NCI-H187 (cell line): ENCODE measurements at regions not wholly inside any gene's neighbourhood (a gene's known extent, or its start where the extent isn't known, plus 50 kb on each side); places are given as distances from the start of the nearest gene placed in this dataset.
"Not testable (repeated sequence)": the region's sequence is repeated elsewhere in the genome, so short reads cannot be mapped to it uniquely, and the experiment has no call there.

ENCODE experiments used
- DNase-seq, 2 experiments: peaks; one replicate each; lab custom pipeline; 2025; lab: John Stamatoyannopoulos, UW

- no peak for DNase-seq
These were observed 83.0 kb upstream of the CTDP1 start for GRCh38 chr18:79596446-79597175.

DNA sequence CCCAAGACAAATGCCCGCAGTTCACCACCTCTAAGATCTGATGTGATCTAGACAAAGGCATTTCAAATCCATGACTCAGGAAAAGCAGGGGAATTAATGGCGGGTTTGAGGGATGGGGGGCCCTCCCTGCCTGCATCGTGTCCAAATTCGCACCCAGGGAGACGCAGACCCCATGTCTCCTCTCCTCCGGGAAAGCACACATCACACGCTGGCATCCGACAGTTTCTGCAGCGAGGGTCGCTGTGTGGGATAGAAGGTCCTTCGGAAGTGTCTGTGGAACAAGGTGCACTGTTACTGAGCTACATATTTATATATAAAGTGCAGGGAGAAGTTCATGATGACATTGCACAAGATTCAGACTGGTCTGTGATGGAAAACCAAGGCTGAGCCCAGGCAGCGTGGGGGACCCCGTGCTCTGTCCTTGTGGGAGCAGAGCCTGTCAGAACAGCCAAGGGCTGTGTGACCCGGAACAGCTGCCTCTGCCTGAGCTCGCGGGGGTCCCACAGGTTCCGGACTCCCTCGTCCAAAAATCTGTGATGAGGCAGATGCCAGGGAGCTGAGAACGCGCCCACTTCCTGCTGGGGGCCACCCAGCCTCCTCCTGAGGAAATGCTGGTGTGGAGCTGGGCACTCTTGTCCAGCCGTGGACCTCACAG, 82.3 kb upstream of the CTDP1 start:
- no peak for DNase-seq

DNA sequence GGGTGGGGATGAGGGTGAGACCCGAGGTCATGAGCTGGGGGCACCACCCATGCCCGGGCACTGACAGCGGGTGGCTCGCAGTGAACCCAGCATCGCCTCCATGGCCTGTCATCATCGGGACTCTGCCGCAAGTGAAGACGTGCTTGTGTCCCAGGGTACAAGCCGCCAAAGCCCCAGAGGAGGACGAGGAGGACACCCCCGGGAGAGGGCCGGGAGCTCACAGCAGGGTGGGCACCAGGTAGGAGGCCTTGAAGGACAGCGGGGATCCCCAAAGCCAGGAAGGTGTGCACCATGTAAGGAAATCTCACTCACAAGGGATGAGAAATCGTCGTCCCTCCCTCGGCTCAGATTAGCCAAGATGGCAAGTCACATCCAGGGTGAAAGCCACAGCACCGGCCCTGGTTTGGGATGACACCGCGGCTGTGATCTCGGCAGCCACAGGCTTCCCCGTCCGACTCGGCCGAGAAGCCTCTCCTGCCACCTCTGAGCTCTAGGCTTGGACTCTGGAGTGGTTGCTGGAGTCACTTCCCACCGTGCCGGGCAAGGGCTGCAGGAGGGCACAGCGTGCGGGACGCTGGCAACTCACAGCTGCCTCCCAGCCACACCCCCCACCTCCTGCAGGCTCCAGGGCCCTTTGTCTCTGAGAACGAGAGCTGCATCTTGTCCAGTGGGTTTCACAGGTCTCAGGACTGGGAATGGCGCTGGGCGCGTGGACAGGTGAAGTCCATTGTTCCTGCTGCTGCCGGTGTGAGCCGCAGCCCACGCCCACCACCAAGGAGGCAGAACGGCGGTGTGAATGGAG, 81.6 kb upstream of the CTDP1 start:
- DNase-seq, result no peak

DNA sequence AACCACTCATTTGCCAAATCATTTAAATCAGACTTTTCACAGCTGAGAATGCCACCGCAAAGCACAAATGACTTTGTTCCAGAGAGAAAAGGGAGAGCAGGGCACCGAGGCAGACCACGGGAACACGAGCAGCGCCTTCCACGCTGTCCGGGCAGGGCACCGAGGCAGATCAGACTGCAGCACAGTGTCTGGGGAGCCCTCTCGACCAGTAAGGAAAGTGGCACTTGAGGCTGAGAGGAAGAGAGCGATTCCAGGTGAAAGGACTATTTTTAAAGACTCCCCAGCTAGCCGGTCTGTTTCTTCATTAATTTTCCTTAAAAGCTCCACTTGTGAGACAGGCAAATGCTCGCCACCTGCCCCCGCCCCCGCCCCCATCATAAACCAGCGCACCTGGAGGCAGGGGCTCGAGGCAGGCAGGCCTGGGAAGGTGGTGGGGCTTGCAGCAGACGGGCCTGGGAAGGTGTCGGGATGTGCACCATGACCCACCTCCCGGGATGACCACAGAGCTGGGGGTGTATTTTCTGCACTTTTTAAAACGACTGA, 80.9 kb upstream of the CTDP1 start:
- peak in 1 of 2 experiments; percentile 4 for DNase-seq

DNA sequence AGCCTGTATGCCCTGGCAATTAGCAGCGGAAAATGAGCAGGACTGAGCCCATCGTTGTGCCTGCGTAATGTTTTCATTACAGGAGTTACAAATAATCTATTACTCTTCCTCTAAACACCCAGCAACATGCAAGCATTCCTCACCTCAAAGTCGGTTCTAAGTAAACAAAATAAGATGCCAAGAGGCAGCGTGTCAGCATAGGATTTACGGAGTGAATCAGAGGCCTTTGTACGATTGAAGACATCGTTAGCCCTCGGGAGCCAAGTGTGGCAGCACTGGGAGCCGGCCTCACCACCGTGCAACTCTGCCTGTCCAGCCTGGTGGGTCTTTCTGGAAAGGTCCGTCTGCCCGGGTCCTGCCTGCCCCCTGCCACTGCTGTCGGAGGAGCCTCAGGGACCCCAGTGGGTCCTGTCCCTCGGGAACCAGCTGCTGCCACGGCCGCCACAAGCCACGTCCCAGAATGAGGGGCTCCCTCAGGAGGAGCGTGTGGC, 80.1 kb upstream of the CTDP1 start:
- DNase-seq, result no peak

DNA sequence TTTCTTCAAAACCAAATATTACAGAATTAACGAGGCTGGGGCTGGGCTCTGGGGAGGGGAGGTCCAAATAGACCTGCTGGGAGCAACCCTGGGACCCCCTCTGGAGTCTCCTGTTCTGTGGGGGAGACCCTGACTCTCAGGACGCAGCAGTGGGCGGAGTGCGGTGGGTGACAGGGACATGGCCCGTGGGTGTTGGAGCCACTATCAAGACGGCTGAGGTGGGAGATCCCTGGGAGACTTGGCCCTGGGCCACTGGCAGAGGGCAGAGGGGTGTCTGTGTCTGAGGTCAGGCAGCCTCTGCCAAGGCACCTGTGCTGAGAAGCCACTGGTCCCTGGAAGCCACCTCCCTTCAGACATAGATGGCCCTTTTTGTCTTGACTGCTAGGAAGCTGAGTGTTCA, 79.5 kb upstream of the CTDP1 start:
- no peak for DNase-seq

DNA sequence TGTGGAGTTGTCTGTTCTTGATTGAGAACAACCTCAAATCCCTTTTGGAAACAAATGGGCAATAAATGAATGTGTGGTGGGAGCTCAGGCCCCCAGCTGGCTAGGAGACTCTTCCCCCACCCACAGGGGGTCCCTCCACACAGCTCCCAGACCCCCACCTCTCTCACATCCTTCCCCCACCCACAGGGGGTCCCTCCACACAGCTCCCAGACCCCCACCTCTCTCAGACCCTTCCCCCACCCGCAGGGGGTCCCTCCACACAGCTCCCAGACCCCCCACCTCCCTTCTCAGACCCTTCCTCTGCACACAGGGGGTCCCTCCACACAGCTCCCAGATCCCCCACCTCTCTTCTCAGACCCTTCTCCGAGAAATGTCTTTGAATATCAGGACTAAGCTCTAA, 79.0 kb upstream of the CTDP1 start:
- DNase-seq, result no peak

DNA sequence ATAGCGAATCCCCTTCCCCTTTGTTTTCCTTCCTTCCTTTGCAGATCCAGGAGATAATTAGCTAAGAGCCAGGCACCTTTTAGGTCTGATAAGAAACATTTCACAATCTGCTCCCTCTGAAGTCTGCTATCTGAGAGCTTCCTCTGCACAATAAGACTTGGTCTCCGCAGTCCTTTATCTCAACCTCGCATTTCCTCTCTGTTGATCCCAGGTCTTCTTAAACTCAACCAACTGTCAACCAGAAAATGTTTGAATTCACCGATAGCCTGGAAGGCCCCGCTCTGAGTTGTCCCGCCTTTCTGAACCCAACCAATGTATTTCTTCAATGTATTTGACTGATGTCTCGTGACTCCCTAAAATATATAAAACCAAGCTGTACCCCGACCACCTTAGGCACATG, 78.4 kb upstream of the CTDP1 start:
- no peak for DNase-seq

- DNase-seq, result no peak
These were observed 76.0 kb upstream of the CTDP1 start for GRCh38 chr18:79603321-79604204.

DNA sequence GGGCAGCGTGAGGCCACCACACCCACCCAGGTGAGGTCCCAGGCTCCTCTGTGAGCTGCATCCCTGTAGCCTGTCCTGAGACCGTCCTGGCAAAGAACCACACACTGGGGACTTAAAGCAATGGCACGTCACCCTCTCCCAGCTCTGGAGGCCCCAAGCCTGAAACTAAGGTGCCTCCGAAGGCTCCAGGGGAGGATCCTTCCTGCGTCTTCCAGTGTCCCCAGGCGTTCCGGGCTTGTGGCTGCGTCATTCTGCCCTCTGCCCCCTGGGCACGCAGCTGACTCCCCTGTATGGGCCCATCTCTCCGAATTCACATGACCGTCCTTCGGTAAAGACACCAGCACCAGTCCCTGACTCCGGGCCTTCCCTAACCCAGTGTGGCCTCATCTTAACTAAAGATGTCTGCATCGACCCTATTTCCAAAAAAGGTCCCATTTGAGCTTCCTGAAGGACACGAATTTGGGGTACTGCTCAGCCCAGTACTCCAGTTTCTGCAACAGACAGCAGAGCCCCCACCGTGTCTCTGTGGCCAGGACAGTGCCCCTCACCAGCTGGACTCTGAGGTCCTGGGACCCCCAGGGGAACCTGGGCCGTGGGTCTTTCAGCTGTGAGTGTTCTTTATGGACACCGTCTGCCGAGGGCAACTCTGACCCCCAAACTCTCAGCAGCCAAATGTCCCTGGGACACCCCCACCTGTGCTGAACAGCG, 75.2 kb upstream of the CTDP1 start:
- DNase-seq, result no peak

DNA sequence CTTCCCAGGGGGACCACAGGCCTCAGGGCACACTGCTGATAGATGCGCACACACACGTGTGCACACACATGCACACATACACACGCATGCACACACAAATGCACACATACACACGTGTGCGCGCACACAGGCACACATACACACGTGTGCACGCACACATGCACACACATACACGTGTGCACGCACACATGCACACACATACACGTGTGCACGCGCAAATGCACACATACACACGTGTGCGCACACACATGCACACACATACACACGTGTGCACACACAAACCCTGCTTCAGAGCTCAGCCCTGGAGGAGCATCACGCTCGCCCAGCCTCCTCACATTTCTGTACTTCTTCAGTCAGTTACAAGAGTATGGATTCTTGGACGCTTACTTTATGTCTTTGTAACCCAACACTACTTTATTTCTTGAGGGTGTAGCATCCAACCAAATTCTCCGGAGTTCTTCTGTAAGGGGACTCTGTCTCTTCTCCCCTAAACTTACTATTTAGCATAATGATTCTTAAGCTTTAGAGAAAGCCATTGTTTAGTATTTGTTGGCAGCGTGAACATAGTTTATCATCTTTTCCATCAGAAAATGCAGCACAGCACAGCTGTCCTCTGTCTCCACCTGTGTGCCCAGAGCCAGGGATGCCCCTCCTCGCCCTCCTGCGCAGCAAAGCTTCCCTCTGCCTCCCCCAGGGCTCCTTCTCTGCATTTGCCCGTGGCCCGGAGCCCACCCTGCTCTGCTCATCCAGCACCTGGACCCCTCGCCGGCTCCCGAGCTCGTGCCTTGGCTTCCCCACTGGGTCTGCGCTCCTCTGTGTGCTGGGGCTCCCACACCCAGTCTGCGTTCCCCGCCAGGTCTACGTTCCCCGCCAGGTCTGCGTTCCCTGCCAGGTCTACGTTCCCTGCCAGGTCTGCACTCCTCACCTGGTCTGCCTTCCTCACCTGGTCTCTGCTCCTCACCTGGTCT, 74.4 kb upstream of the CTDP1 start:
- no peak for DNase-seq

GRCh38 chr18:79606071-79606470, 73.5 kb upstream of the CTDP1 start:
- not testable (repeated sequence) for DNase-seq

- no peak for DNase-seq
These were observed 72.8 kb upstream of the CTDP1 start for GRCh38 chr18:79606621-79607331.

DNA sequence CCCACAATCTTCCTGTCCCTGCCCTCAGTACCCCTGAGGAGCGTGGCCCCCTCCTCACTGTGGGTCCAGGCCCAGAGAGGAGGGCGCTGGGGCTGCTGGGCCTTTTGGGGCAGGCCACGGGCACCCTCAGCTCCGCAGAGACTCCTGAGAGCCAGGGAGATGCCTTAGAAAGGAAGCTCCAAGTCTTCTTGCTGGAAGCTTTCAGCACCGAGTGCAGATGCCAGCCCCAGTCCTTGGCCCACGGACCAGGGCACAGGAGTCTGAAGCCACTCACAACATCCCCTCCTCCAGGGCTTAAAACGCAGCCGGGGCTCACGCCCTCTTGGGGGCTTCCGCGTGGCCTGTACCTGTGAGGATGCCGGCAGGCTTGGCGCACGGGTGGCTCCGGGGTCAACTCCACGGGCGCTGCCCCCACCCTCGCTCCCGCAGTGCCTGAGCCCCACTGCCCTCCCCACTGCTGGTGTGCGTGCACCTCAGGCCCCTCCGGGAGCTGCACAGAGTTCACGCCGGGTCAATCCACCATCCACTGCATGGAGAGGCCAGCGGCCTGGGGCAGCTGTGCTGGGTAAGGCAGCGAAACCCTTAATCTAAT, 72.1 kb upstream of the CTDP1 start:
- no peak for DNase-seq

DNA sequence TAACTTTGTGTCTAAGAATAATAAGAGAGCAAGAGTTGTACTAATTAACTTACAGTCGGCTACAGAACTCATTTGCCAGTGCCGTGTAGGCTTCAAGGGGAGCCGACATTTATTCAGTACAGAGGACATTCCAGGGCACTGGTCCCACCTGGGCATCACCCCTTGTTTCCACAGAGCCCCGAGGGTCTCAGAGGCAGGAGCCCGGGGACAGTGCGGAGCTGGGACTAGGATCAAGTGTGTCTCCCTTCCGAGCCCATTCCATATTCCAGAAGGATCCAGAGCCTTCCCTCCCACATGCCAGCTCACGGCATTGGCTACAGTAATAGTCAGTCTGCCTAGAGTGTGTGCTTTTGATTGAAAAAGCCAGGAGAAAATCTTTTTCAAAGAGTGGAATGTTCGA, 71.5 kb upstream of the CTDP1 start:
- DNase-seq, result no peak

- DNase-seq, result no peak
These were observed 71.1 kb upstream of the CTDP1 start for GRCh38 chr18:79608535-79608934.

DNA sequence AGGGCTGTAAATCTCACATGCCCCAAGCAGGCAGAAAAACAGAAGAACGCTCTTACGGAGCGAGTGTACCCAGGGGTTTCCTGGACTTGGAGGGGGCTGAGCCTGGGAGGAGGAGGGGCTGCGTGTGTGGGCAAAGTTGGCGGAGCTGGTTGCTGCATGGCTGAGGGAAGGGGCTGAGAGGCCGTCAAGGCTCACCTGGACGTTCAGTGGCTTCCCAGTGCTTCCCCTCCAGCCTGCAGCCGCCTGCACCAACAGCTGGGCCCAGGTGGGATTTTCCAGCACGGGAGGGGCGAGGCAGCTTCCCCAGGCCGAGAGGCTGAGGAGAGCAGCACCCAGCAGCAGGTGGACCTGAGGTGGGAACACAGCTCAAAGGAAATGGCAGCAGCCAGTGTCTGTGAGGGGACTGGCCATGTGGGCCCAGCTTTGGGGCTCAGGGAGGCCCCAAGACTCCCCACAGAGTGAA, 70.6 kb upstream of the CTDP1 start:
- no peak for DNase-seq

DNA sequence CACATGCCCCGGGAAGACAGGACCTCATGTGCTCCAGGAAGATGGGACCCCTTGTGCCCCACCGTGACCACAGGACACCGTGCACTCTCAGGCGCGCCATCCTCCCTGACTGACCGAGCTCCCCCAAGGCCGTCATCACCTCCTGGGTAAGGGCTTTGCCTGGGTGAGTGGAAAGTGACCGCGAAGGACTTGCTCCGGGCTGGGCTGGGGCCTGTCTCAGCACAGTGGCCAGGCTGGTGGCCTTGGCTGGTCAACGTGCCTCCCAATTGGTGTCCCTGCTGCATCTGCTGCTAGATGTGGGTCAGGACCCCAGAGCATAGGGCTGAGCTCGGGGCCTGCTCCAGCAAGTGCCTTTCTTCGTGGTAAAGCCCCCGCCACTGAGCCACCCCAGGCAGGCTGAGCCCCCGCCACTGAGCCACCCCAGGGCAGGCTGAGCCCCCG, 69.7 kb upstream of the CTDP1 start:
- no peak for DNase-seq
